ENCODE measurements at regions not wholly inside any gene's neighbourhood (a gene's known extent, or its start where the extent isn't known, plus 50 kb on each side); places are given as distances from the start of the nearest gene placed in this dataset.

DNA sequence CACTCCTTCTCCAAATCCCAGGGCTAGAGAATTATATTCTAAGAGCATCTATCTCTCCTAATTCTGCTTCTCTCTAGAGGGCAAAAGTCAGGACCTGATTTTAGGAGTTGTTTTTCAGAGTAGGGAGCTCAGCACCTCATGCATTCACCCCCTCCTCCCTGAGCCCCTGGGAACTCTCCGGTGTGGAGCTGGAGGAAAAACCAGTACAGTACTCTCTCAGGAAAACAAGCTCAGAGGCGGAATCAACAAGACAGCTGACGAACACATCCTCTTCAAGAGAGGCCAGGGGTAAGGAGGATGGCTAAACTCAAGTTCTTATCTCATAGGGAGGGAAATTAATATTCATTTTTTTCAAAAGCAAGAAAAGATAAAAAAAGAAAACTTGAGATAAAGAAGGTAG lies 120.1 kb upstream of the CDYL start:
- Histone ChIP-seq H3K4me1 (ENCODE audit: control insufficient read depth in 1 of 2, insufficient read depth in 2 of 2, low read length in 2 of 2) (no peaks in the 10 kb centered on the region), H3K9ac (ENCODE audit: low read depth in 1 of 2, low read length in 2 of 2) (no peak overlapping the region), H3K4me3 (ENCODE audit: low read depth in 1 of 2, low read length in 2 of 2) (no peak overlapping the region), H3K27ac (ENCODE audit: low read depth, low read length) (no peak overlapping the region), H3K36me3 (ENCODE audit: control insufficient read depth in 1 of 2, insufficient read depth in 2 of 2, low read length in 2 of 2) (no peaks in the 10 kb centered on the region), H3K9me3 (ENCODE audit: control insufficient read depth in 1 of 2, low read length in 2 of 2) (peaks cover 0 to 4% of the 10 kb centered on the region in 2 donors), H3K27me3 (ENCODE audit: control insufficient read depth in 1 of 2, insufficient read depth in 2 of 2, low read length in 2 of 2) (no peaks in the 10 kb centered on the region)

DNA sequence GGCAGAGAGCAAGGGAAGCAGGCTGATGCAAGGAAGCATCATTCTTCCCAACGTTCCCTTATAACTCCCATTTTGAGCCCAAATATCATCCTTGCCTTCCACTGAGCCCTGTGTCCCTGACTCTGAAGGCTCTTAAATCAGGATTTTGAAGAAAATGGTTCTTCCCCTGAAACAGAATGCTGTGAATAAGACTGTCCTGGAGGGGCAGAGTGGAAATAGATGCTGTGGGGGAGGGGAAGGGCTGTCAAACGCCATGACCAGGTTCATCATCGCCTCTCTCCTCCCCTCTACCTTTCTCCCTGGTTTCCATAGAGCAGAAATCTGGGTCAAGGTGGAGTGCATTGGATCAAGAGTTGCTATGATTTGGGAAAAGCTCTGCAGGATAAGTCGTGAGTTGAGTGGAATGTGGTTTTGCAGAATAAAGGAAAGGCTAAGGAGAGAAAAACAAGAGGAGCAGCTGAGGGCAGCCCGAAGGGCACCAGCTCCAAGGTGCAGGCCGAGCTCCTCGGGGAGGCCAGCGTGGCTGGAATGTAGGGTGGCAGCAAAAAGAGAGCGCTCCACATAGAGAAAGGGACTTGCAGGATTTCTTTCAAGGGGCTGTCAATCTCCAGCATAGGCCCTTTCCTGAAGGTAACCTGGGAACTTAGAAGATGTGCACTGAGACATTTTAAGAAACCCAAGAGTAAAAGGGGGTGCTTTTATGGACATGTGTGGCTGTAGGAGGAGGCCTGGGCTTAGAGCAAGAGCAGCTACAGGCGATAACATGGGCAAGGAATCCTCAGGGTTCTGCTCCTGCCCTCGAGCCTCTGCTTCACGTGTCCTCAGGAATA lies 120.8 kb upstream of the CDYL start:
- H3K36me3 ChIP-seq (ENCODE audit: control insufficient read depth in 1 of 2, insufficient read depth in 2 of 2, low read length in 2 of 2): no peaks in the 10 kb centered on the region
- H3K9me3 ChIP-seq (ENCODE audit: control insufficient read depth in 1 of 2, low read length in 2 of 2): peaks cover 0 to 4% of the 10 kb centered on the region in 2 donors
- H3K27me3 ChIP-seq (ENCODE audit: control insufficient read depth in 1 of 2, insufficient read depth in 2 of 2, low read length in 2 of 2): no peaks in the 10 kb centered on the region
- no peaks in the 10 kb centered on the region for H3K4me1 ChIP-seq (ENCODE audit: control insufficient read depth in 1 of 2, insufficient read depth in 2 of 2, low read length in 2 of 2)
- H3K9ac ChIP-seq (ENCODE audit: low read depth in 1 of 2, low read length in 2 of 2): no peak overlapping the region
- no peak overlapping the region for H3K27ac ChIP-seq (ENCODE audit: low read depth, low read length)
- no peak overlapping the region for H3K4me3 ChIP-seq (ENCODE audit: low read depth in 1 of 2, low read length in 2 of 2)

DNA sequence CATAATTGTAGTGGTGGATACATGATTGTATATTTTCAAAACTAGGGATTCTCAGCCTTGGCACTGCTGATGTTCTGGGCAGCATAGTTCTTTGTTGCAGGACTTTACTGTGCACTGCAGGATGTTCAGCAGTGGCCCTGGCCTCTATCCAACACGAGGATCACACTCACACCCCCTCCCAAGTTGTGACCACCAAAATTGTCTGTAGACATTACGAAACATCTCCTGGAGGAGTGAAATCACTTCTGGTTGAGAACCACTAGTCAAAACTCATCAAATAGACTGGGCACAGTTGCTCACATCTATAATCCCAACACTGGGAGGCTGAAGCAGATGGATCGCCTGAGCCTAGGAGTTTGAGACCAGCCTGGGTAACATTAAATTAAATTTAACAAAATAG lies 123.1 kb upstream of the CDYL start:
- H3K9me3 ChIP-seq (ENCODE audit: control insufficient read depth in 1 of 2, low read length in 2 of 2): peaks cover 0 to 4% of the 10 kb centered on the region in 2 donors
- no peak overlapping the region for H3K9ac ChIP-seq (ENCODE audit: low read depth in 1 of 2, low read length in 2 of 2)
- no peaks in the 10 kb centered on the region for H3K4me1 ChIP-seq (ENCODE audit: control insufficient read depth in 1 of 2, insufficient read depth in 2 of 2, low read length in 2 of 2)
- H3K4me3 ChIP-seq (ENCODE audit: low read depth in 1 of 2, low read length in 2 of 2): no peak overlapping the region
- no peaks in the 10 kb centered on the region for H3K27me3 ChIP-seq (ENCODE audit: control insufficient read depth in 1 of 2, insufficient read depth in 2 of 2, low read length in 2 of 2)
- no peak overlapping the region for H3K27ac ChIP-seq (ENCODE audit: low read depth, low read length)
- no peaks in the 10 kb centered on the region for H3K36me3 ChIP-seq (ENCODE audit: control insufficient read depth in 1 of 2, insufficient read depth in 2 of 2, low read length in 2 of 2)

DNA sequence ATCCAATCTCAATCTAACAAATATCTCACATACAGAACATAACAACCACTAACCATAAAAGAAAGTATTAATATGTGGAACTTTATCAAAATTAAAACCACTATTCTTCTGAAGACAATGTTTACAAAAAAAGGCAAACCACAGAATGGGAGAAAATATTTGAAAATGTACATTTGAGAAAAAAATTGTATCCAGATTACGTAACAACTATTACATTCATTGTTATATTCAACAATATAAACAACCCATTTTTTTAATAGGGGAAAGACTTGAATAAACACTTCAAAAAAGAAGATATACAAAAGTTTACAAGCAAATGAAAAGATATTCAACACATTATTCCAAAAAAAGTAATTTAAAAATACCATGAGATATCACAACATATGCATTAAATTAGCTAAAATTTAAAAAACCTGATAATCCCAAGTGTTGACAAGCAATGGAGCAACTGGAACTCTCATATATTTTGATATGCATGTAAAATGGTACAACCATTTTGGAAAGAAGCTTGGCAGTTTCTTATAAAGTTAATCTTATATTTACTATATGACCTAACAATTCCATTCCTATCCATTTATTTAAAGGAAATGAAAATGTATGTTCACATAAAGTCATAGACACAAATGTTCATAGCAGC lies 124.3 kb upstream of the CDYL start:
- Histone ChIP-seq H3K36me3 (ENCODE audit: control insufficient read depth in 1 of 2, insufficient read depth in 2 of 2, low read length in 2 of 2) (no peaks in the 10 kb centered on the region), H3K27me3 (ENCODE audit: control insufficient read depth in 1 of 2, insufficient read depth in 2 of 2, low read length in 2 of 2) (no peaks in the 10 kb centered on the region), H3K4me3 (ENCODE audit: low read depth in 1 of 2, low read length in 2 of 2) (no peak overlapping the region), H3K27ac (ENCODE audit: low read depth, low read length) (no peak overlapping the region), H3K4me1 (ENCODE audit: control insufficient read depth in 1 of 2, insufficient read depth in 2 of 2, low read length in 2 of 2) (peaks cover 6% of the 10 kb centered on the region in 2 donors), H3K9ac (ENCODE audit: low read depth in 1 of 2, low read length in 2 of 2) (no peak overlapping the region), H3K9me3 (ENCODE audit: control insufficient read depth in 1 of 2, low read length in 2 of 2) (peaks cover 0 to 4% of the 10 kb centered on the region in 2 donors)

- Histone ChIP-seq H3K9me3 (ENCODE audit: control insufficient read depth in 1 of 2, low read length in 2 of 2) (peaks cover 0 to 4% of the 10 kb centered on the region in 2 donors), H3K27me3 (ENCODE audit: control insufficient read depth in 1 of 2, insufficient read depth in 2 of 2, low read length in 2 of 2) (no peaks in the 10 kb centered on the region), H3K27ac (ENCODE audit: low read depth, low read length) (no peak overlapping the region), H3K4me1 (ENCODE audit: control insufficient read depth in 1 of 2, insufficient read depth in 2 of 2, low read length in 2 of 2) (peaks cover 6% of the 10 kb centered on the region in 2 donors), H3K4me3 (ENCODE audit: low read depth in 1 of 2, low read length in 2 of 2) (no peak overlapping the region), H3K9ac (ENCODE audit: low read depth in 1 of 2, low read length in 2 of 2) (no peak overlapping the region), H3K36me3 (ENCODE audit: control insufficient read depth in 1 of 2, insufficient read depth in 2 of 2, low read length in 2 of 2) (no peaks in the 10 kb centered on the region)
Observed at GRCh38 chr6:4649728-4650127, 126.5 kb upstream of the CDYL start.

GRCh38 chr6:4647414-4648365 lies 128.5 kb upstream of the CDYL start:
- Histone ChIP-seq H3K9me3 (ENCODE audit: control insufficient read depth in 1 of 2, low read length in 2 of 2) (peaks cover 0 to 4% of the 10 kb centered on the region in 2 donors), H3K27ac (ENCODE audit: low read depth, low read length) (no peak overlapping the region), H3K4me1 (ENCODE audit: control insufficient read depth in 1 of 2, insufficient read depth in 2 of 2, low read length in 2 of 2) (peaks cover 6% of the 10 kb centered on the region in 2 donors), H3K9ac (ENCODE audit: low read depth in 1 of 2, low read length in 2 of 2) (peak overlapping the region in 1 of 2 donors; percentile 20), H3K27me3 (ENCODE audit: control insufficient read depth in 1 of 2, insufficient read depth in 2 of 2, low read length in 2 of 2) (no peaks in the 10 kb centered on the region), H3K4me3 (ENCODE audit: low read depth in 1 of 2, low read length in 2 of 2) (peak overlapping the region; percentile 58 to 62), H3K36me3 (ENCODE audit: control insufficient read depth in 1 of 2, insufficient read depth in 2 of 2, low read length in 2 of 2) (no peaks in the 10 kb centered on the region)

DNA sequence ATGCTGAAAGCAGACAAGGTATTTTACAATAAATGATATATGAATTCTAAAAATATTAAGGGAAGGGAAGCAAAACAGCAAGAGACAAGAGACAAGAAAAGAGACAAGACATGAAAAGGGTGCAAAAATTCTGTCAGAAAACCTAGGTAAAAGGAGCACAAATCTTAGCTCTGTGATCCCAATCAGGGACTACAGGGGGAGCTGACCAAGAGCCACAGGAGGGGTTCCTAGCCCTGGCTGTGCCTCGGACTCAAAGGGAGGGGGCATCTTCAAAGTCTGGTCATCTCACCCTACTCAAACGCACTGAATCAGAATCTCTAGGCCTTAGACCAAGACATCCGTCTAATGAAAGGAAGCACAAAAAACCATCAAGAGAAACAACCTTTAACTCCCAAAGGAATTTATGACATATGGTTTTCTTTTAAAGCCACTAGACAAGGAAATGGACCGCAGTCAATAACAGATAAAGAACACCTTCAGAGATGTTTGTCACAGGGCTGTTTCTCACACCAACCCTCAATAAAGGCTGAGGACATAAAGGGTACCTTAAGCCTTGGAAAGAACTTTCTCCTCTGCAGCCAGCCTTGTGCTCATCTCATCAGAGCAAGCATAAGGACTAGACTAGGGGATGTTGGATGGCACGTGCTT lies 130.4 kb upstream of the CDYL start:
- Histone ChIP-seq H3K4me1 (ENCODE audit: control insufficient read depth in 1 of 2, insufficient read depth in 2 of 2, low read length in 2 of 2) (peaks cover 6% of the 10 kb centered on the region in 2 donors), H3K27me3 (ENCODE audit: control insufficient read depth in 1 of 2, insufficient read depth in 2 of 2, low read length in 2 of 2) (no peaks in the 10 kb centered on the region), H3K9ac (ENCODE audit: low read depth in 1 of 2, low read length in 2 of 2) (no peak overlapping the region), H3K27ac (ENCODE audit: low read depth, low read length) (no peak overlapping the region), H3K4me3 (ENCODE audit: low read depth in 1 of 2, low read length in 2 of 2) (no peak overlapping the region), H3K9me3 (ENCODE audit: control insufficient read depth in 1 of 2, low read length in 2 of 2) (no peaks in the 10 kb centered on the region), H3K36me3 (ENCODE audit: control insufficient read depth in 1 of 2, insufficient read depth in 2 of 2, low read length in 2 of 2) (no peaks in the 10 kb centered on the region)

GRCh38 chr6:4644996-4645395 lies 131.2 kb upstream of the CDYL start:
- Histone ChIP-seq H3K4me1 (ENCODE audit: control insufficient read depth in 1 of 2, insufficient read depth in 2 of 2, low read length in 2 of 2) (peaks cover 6% of the 10 kb centered on the region in 2 donors), H3K27ac (ENCODE audit: low read depth, low read length) (no peak overlapping the region), H3K9ac (ENCODE audit: low read depth in 1 of 2, low read length in 2 of 2) (no peak overlapping the region), H3K4me3 (ENCODE audit: low read depth in 1 of 2, low read length in 2 of 2) (no peak overlapping the region), H3K36me3 (ENCODE audit: control insufficient read depth in 1 of 2, insufficient read depth in 2 of 2, low read length in 2 of 2) (no peaks in the 10 kb centered on the region), H3K9me3 (ENCODE audit: control insufficient read depth in 1 of 2, low read length in 2 of 2) (no peaks in the 10 kb centered on the region), H3K27me3 (ENCODE audit: control insufficient read depth in 1 of 2, insufficient read depth in 2 of 2, low read length in 2 of 2) (no peaks in the 10 kb centered on the region)

- no peaks in the 10 kb centered on the region for H3K27me3 ChIP-seq (ENCODE audit: control insufficient read depth in 1 of 2, insufficient read depth in 2 of 2, low read length in 2 of 2)
Observed at GRCh38 chr6:4641461-4641860, 134.7 kb upstream of the CDYL start.

More at GRCh38 chr6:4641461-4641860, 134.7 kb upstream of the CDYL start:
- Histone ChIP-seq H3K9ac (ENCODE audit: low read depth in 1 of 2, low read length in 2 of 2) (no peak overlapping the region), H3K4me3 (ENCODE audit: low read depth in 1 of 2, low read length in 2 of 2) (no peak overlapping the region), H3K9me3 (ENCODE audit: control insufficient read depth in 1 of 2, low read length in 2 of 2) (no peaks in the 10 kb centered on the region), H3K27ac (ENCODE audit: low read depth, low read length) (no peak overlapping the region), H3K4me1 (ENCODE audit: control insufficient read depth in 1 of 2, insufficient read depth in 2 of 2, low read length in 2 of 2) (no peaks in the 10 kb centered on the region), H3K36me3 (ENCODE audit: control insufficient read depth in 1 of 2, insufficient read depth in 2 of 2, low read length in 2 of 2) (no peaks in the 10 kb centered on the region)

Measured in duodenal mucosa (tissue), 2 donors.